Left ventricle myocardium inferior (tissue), 1 donor: ENCODE measurements at regions not wholly inside any gene's neighbourhood (a gene's known extent, or its start where the extent isn't known, plus 50 kb on each side); places are given as distances from the start of the nearest gene placed in this dataset.

ENCODE experiments used
- DNase-seq: peaks from one replicate; pipeline ENCODE4 v3.0.0-alpha.2; 2020
- H3K27ac ChIP-seq: fragments of 200-600 bp; replicated peaks from 2 replicates; pipeline ENCODE4 v1.8.0; 2021
- H3K27me3 ChIP-seq: fragments of 200-600 bp; 2 replicates; pipeline ENCODE4 v1.8.0; 2021; ENCODE audit warnings: low read depth
- H3K36me3 ChIP-seq: fragments of 200-600 bp; 2 replicates; pipeline ENCODE4 v1.8.0; 2021
- H3K4me1 ChIP-seq: fragments of 200-600 bp; 2 replicates; pipeline ENCODE4 v1.8.0; 2021
- H3K4me3 ChIP-seq: fragments of 200-600 bp; 2 replicates; pipeline ENCODE4 v1.8.0; 2021; ENCODE audit warnings: mild to moderate bottlenecking, moderate library complexity
- H3K9me3 ChIP-seq: fragments of 200-600 bp; replicated peaks from 2 replicates; pipeline ENCODE4 v1.8.0; 2021
- CTCF ChIP-seq: fragments of 200-600 bp; IDR thresholded peaks from 2 replicates; pipeline ENCODE4 v1.8.0; 2021; ENCODE audit warnings: antibody characterized with exemption, mild to moderate bottlenecking, borderline replicate concordance
- intact Hi-C: fragments of 100-400 bp; cut with micrococcal nuclease; formaldehyde crosslinking; loops from one replicate; pipeline ENCODE4 v1.11.0; 2022
- donor health status: DM: no; HTN: yes; CAD: no; lungs with severe emphysema.

GRCh38 chr2:76314271-76315020, 603.7 kb upstream of the GCFC2 start:
- H3K4me1 ChIP-seq, result no peaks in the 10 kb centered on the region
- intact Hi-C loops, result no loop called here
- no peaks in the 10 kb centered on the region for H3K27me3 ChIP-seq
- no peaks in the 10 kb centered on the region for H3K9me3 ChIP-seq
- H3K4me3 ChIP-seq, result no peak overlapping the region
- no peak overlapping the region for H3K27ac ChIP-seq
- no peak for DNase-seq
- H3K36me3 ChIP-seq, result no peaks in the 10 kb centered on the region
- no peak for TF ChIP-seq CTCF

- Histone ChIP-seq H3K9me3 (no peaks in the 10 kb centered on the region), H3K36me3 (no peaks in the 10 kb centered on the region), H3K4me1 (no peaks in the 10 kb centered on the region), H3K27me3 (no peaks in the 10 kb centered on the region), H3K4me3 (no peak overlapping the region), H3K27ac (no peak overlapping the region)
- intact Hi-C loops, result no loop called here
- TF ChIP-seq CTCF, result no peak
- DNase-seq, result no peak
Observed at GRCh38 chr2:76312236-76312635, 601.5 kb upstream of the GCFC2 start.

DNA sequence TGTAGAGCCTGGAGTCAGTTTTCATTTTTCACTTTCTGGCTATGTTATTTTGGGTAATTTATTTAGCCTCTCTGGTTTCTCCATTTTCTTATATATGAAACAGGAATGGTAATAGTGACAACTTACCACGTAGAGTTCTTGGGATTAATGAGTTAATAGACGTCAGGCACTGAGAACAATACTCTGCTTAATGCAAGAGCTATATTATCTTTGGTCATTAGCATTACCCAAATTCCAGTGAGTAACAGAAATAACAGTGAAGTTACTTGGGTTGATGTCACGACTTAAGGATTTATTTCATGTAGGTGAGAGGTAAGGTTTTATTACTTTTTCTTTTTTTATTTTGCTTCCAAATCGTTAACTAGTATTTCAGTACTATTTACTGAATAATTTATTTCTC, 601.0 kb upstream of the GCFC2 start:
- intact Hi-C loops, result no loop called here
- no peak for TF ChIP-seq CTCF
- Histone ChIP-seq H3K4me1 (no peaks in the 10 kb centered on the region), H3K36me3 (no peaks in the 10 kb centered on the region), H3K9me3 (no peaks in the 10 kb centered on the region), H3K27me3 (no peaks in the 10 kb centered on the region), H3K27ac (no peak overlapping the region), H3K4me3 (no peak overlapping the region)
- DNase-seq, result no peak

- DNase-seq, result no peak
- no peaks in the 10 kb centered on the region for H3K9me3 ChIP-seq
- no peak overlapping the region for H3K4me3 ChIP-seq
- intact Hi-C loops, result no loop called here
- H3K27me3 ChIP-seq, result no peaks in the 10 kb centered on the region
- no peak overlapping the region for H3K27ac ChIP-seq
- H3K36me3 ChIP-seq, result no peaks in the 10 kb centered on the region
- no peak for TF ChIP-seq CTCF
- H3K4me1 ChIP-seq, result no peaks in the 10 kb centered on the region
Observed at GRCh38 chr2:76310894-76311633, 600.3 kb upstream of the GCFC2 start.

DNA sequence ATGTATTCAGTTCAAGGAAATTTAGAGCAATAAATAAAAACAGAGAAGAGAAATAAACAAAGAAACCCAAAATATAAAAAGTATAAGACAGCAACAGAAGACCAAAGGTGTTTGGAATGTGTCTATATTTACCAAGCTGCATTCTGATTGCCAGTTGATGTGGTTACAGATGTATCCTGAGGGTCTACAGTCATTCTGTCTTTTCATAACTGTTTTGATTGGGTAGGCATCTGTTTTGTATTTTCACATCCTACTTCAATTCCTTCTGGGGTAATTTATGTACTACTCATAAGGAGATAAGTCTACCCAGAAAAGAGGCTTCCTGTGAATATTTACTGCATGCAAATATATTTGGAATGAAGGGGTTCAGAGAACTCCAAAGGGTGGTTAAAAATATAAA, 596.8 kb upstream of the GCFC2 start:
- Histone ChIP-seq H3K4me1 (no peaks in the 10 kb centered on the region), H3K4me3 (no peak overlapping the region), H3K27me3 (no peaks in the 10 kb centered on the region), H3K36me3 (no peaks in the 10 kb centered on the region), H3K27ac (no peak overlapping the region), H3K9me3 (no peaks in the 10 kb centered on the region)
- TF ChIP-seq CTCF, result no peak
- intact Hi-C loops, result no loop called here
- no peak for DNase-seq
